IMR-90 (cell line): ENCODE measurements at regions not wholly inside any gene's neighbourhood (a gene's known extent, or its start where the extent isn't known, plus 50 kb on each side); places are given as distances from the start of the nearest gene placed in this dataset.
A peak's percentile ranks its signal among the peaks of the same experiment; 100 is the strongest.

ENCODE experiments used
- ATAC-seq: fragments of 200-7000 bp; cut with Tn5 transposase; 2 replicates; pipeline ENCODE4 v1.9.1; 2020; ENCODE audit warnings: low read depth, mild to moderate bottlenecking, moderate library complexity
- BruUV-seq: library from RNA; stranded (reverse); fragments of 400-500 nt; replicated peaks from 2 replicates; lab custom pipeline; 2021; lab: Mats Ljungman, UMichigan
- CTCF ChIA-PET: fragments of 300-600 bp; formaldehyde crosslinking; extraction: SDS; loops from one replicate; lab custom pipeline; 2021; ENCODE audit warnings: antibody characterized with exemption; lab: Yijun Ruan, JAX
- POLR2A ChIA-PET: fragments of 300-600 bp; sonication (Branson Sonifier 250); formaldehyde crosslinking; loops from one replicate; lab custom pipeline; 2022; ENCODE audit warnings: antibody characterized with exemption; ENCODE audit not compliant: unreplicated experiment; lab: Charles Lee
- DNase-seq: peaks from one replicate; pipeline ENCODE4 v3.0.0; 2013
- H2AFZ ChIP-seq: replicated peaks from 2 replicates; pipeline ENCODE3; 2013; ENCODE audit warnings: low read length, mild to moderate bottlenecking; ENCODE audit not compliant: poor library complexity
- H2AK5ac ChIP-seq: 2 replicates; pipeline ENCODE4 v1.6.1; 2013; ENCODE audit warnings: low read depth, low read length, inconsistent platforms
- H2AK9ac ChIP-seq: replicated peaks from 2 replicates; pipeline ENCODE3; 2013; ENCODE audit warnings: mild to moderate bottlenecking, low read depth, low read length, moderate library complexity; ENCODE audit not compliant: poor library complexity
- H2BK120ac ChIP-seq: 2 replicates; pipeline ENCODE4 v1.6.1; 2013; ENCODE audit warnings: low read depth, low read length, inconsistent platforms
- H2BK15ac ChIP-seq: 3 replicates; pipeline ENCODE4 v1.6.1; 2013; ENCODE audit warnings: low read depth, low read length, inconsistent platforms
- H2BK20ac ChIP-seq: 2 replicates; pipeline ENCODE4 v1.6.1; 2013; ENCODE audit warnings: low read depth, mild to moderate bottlenecking, inconsistent platforms, low read length, moderate library complexity
- H2BK5ac ChIP-seq: 2 replicates; pipeline ENCODE4 v1.6.1; 2013; ENCODE audit warnings: mild to moderate bottlenecking, low read depth, low read length, inconsistent platforms; ENCODE audit not compliant: poor library complexity, severe bottlenecking
- H3K14ac ChIP-seq: replicated peaks from 2 replicates; pipeline ENCODE4 v1.6.1; 2013; ENCODE audit warnings: low read depth, low read length, inconsistent platforms
- H3K18ac ChIP-seq: 2 replicates; pipeline ENCODE4 v1.6.1; 2013; ENCODE audit warnings: low read depth, low read length, control low read depth
- H3K23ac ChIP-seq: 2 replicates; pipeline ENCODE4 v1.6.1; 2013; ENCODE audit warnings: low read depth, low read length, inconsistent platforms
- H3K27ac ChIP-seq: 2 replicates; pipeline ENCODE4 v1.5.1; 2013; ENCODE audit warnings: mild to moderate bottlenecking, control low read depth, low read length; ENCODE audit not compliant: insufficient read depth
- H3K27me3 ChIP-seq: 2 replicates; pipeline ENCODE4 v1.6.1; 2013; ENCODE audit warnings: low read length; ENCODE audit not compliant: control insufficient read depth, insufficient read depth
- H3K36me3 ChIP-seq: 2 replicates; pipeline ENCODE4 v1.6.1; 2013; ENCODE audit warnings: low read length, mixed read lengths; ENCODE audit not compliant: control insufficient read depth, insufficient read depth
- H3K4ac ChIP-seq: 2 replicates; pipeline ENCODE4 v1.6.1; 2013; ENCODE audit warnings: low read depth, low read length, inconsistent platforms
- H3K4me1 ChIP-seq: 2 replicates; pipeline ENCODE4 v1.6.1; 2013; ENCODE audit warnings: low read length, mixed read lengths; ENCODE audit not compliant: control insufficient read depth, insufficient read depth
- H3K4me2 ChIP-seq: 2 replicates; pipeline ENCODE4 v1.6.1; 2013; ENCODE audit warnings: low read depth, mild to moderate bottlenecking, control low read depth, low read length, moderate library complexity
- H3K4me3 ChIP-seq: 2 replicates; pipeline ENCODE4 v1.5.1; 2013; ENCODE audit warnings: low read depth, mild to moderate bottlenecking, control low read depth, low read length, moderate library complexity; ENCODE audit not compliant: insufficient read depth
- H3K56ac ChIP-seq: 2 replicates; pipeline ENCODE4 v1.6.1; 2013; ENCODE audit warnings: low read length, inconsistent platforms; ENCODE audit not compliant: insufficient read depth; ENCODE audit errors: extremely low read depth
- H3K79me1 ChIP-seq, 2 experiments: 2 replicates each; pipeline ENCODE4 v1.6.1; 2013; ENCODE audit warnings: low read length in 2 of 2, inconsistent platforms in 1 of 2, low read depth in 1 of 2
- H3K9ac ChIP-seq: 2 replicates; pipeline ENCODE4 v1.6.1; 2013; ENCODE audit warnings: low read depth, low read length, control low read depth
- H3K9me1 ChIP-seq: 2 replicates; pipeline ENCODE4 v1.6.1; 2013; ENCODE audit warnings: low read length, inconsistent platforms; ENCODE audit not compliant: insufficient read depth
- H3K9me3 ChIP-seq: 2 replicates; pipeline ENCODE4 v1.6.1; 2013; ENCODE audit warnings: low read length; ENCODE audit not compliant: control insufficient read depth, insufficient read depth
- H4K20me1 ChIP-seq: 2 replicates; pipeline ENCODE4 v1.6.1; 2013; ENCODE audit warnings: low read length, inconsistent platforms; ENCODE audit not compliant: insufficient read depth
- H4K5ac ChIP-seq: 2 replicates; pipeline ENCODE4 v1.6.1; 2013; ENCODE audit warnings: mild to moderate bottlenecking, low read depth, low read length, control low read depth
- H4K8ac ChIP-seq, 2 experiments: 2 replicates each; pipeline ENCODE4 v1.6.1; 2013; ENCODE audit warnings: low read depth in 2 of 2, low read length in 2 of 2, control low read depth in 1 of 2, inconsistent platforms in 1 of 2
- H4K91ac ChIP-seq: 2 replicates; pipeline ENCODE4 v1.6.1; 2013; ENCODE audit warnings: low read depth, low read length, inconsistent platforms; ENCODE audit not compliant: insufficient read depth
- CEBPB ChIP-seq: IDR thresholded peaks from 2 replicates; pipeline ENCODE4 v1.6.1; 2012; ENCODE audit warnings: low read depth, low read length, improper control_type of control experiment
- FOS ChIP-seq: fragments of 150-350 bp; IDR thresholded peaks from 2 replicates; pipeline ENCODE4 v1.6.1; 2016; ENCODE audit warnings: low read depth, low read length
- MAZ ChIP-seq: IDR thresholded peaks from 2 replicates; pipeline ENCODE4 v1.6.1; 2012; ENCODE audit warnings: low read depth, mild to moderate bottlenecking, low read length, improper control_type of control experiment, moderate library complexity, borderline replicate concordance
- NFE2L2 ChIP-seq: fragments of 150-350 bp; IDR thresholded peaks from 2 replicates; pipeline ENCODE4 v1.6.1; 2016; ENCODE audit warnings: low read depth, mild to moderate bottlenecking, low read length
- USF2 ChIP-seq: fragments of 150-350 bp; IDR thresholded peaks from 2 replicates; pipeline ENCODE4 v1.6.1; 2017; ENCODE audit warnings: mild to moderate bottlenecking, antibody characterized with exemption, low read length, low read depth
- WGBS, 2 experiments: methylation state at CpG; one replicate each; pipeline versions ENCODE4 v1.1.5 to v1.1.7; 2013; ENCODE audit warnings: missing lambda C conversion rate in 2 of 2; ENCODE audit not compliant: insufficient read length in 1 of 2; ENCODE audit errors: extremely low coverage in 2 of 2; 5-methylcytosine and 5-hydroxymethylcytosine counted together
- dilution Hi-C: fragments of 300-500 bp; cut with HindIII; formaldehyde crosslinking; loops from one replicate; pipeline ENCODE4 v1.14.3; 2018; ENCODE audit warnings: low sequenced_read_pairs; ENCODE audit not compliant: unreplicated experiment
- in situ Hi-C: fragments of 300-500 bp; cut with MboI; formaldehyde crosslinking; loops from 3 replicates; pipeline ENCODE4 v1.14.3; 2019; ENCODE audit warnings: low sequenced_read_pairs, inconsistent platforms, mixed read lengths
- intact Hi-C: fragments of 100-400 bp; cut with micrococcal nuclease; formaldehyde crosslinking; loops from 2 replicates; pipeline ENCODE4 v1.10.0; 2022

- H3K27me3 ChIP-seq = peaks cover 51% of the 10 kb centered on the region
- H2AFZ ChIP-seq = no peak overlapping the region
- no peak overlapping the region for H3K56ac ChIP-seq
- H3K79me1 ChIP-seq = no peaks in the 10 kb centered on the region
- no peak overlapping the region; the same call in 1 of the 2 replicates for H3K4ac ChIP-seq
- H2BK120ac ChIP-seq = no peak overlapping the region
- H3K18ac ChIP-seq = no peak overlapping the region
- no peak for TF ChIP-seq CEBPB
- TF ChIP-seq NFE2L2 = no peak
- no peak for TF ChIP-seq MAZ
- no peak for TF ChIP-seq USF2
- no peak for TF ChIP-seq FOS
- ATAC-seq = no peak
- no peak overlapping the region for H4K8ac ChIP-seq
- H3K36me3 ChIP-seq = no peaks in the 10 kb centered on the region
- H4K91ac ChIP-seq = no peak overlapping the region
- peak overlapping the region; percentile 31; the same call in 1 of the 2 replicates for H2AK5ac ChIP-seq
- no peak overlapping the region for H2BK15ac ChIP-seq
- H3K23ac ChIP-seq = no peak overlapping the region
- dilution Hi-C loops (no loop called here), in situ Hi-C loops (no loop called here), intact Hi-C loops (no loop called here)
- no peak overlapping the region for H3K4me3 ChIP-seq
- H3K9me3 ChIP-seq = no peaks in the 10 kb centered on the region
- no peak overlapping the region for H3K14ac ChIP-seq
- DNase-seq = no peak
- ChIA-PET CTCF (no interaction called here), POLR2A (no interaction called here)
- BruUV-seq = no TSS peak
- peaks cover 4% of the 10 kb centered on the region; the same call in 1 of the 2 replicates for H3K4me1 ChIP-seq
- no peak overlapping the region for H2AK9ac ChIP-seq
- no peak overlapping the region for H4K5ac ChIP-seq
- H3K9ac ChIP-seq = no peak overlapping the region
- peaks cover 5% of the 10 kb centered on the region; the same call in 1 of the 2 replicates for H3K9me1 ChIP-seq
- H2BK5ac ChIP-seq = no peak overlapping the region
- WGBS, 2 experiments = no CpG with 5 or more reads among the region's 7 CpGs
- no peak overlapping the region for H3K4me2 ChIP-seq
- no peaks in the 10 kb centered on the region for H4K20me1 ChIP-seq
- no peak overlapping the region for H2BK20ac ChIP-seq
- no peak overlapping the region for H3K27ac ChIP-seq
Measured at GRCh38 chr10:78919181-78919966, 149.4 kb upstream of the ZMIZ1 start.
